Activated CD4-positive, alpha-beta T cell treated with anti-CD3 and anti-CD28 coated beads for 24 hours (primary cell): ENCODE measurements at regions not wholly inside any gene's neighbourhood (a gene's known extent, or its start where the extent isn't known, plus 50 kb on each side); places are given as distances from the start of the nearest gene placed in this dataset.

ENCODE experiments used
- DNase-seq, 2 donors: peaks; one replicate each; pipeline ENCODE4 v3.0.0-alpha.2; 2020; ENCODE audit warnings: low read depth in 2 of 2

- no peak for DNase-seq
Observed at GRCh38 chr5:93930098-93930497, 188.7 kb upstream of the POU5F2 start.

GRCh38 chr5:93929131-93929530, 187.7 kb upstream of the POU5F2 start:
- DNase-seq = no peak

GRCh38 chr5:93926831-93927620, 185.6 kb upstream of the POU5F2 start:
- no peak for DNase-seq

GRCh38 chr5:93925321-93925720, 183.9 kb upstream of the POU5F2 start:
- DNase-seq = no peak

GRCh38 chr5:93924628-93925027, 183.2 kb upstream of the POU5F2 start:
- DNase-seq = no peak

GRCh38 chr5:93922551-93922950, 181.2 kb upstream of the POU5F2 start:
- no peak for DNase-seq

GRCh38 chr5:93921001-93921400, 179.6 kb upstream of the POU5F2 start:
- no peak for DNase-seq

- DNase-seq = no peak
Observed at GRCh38 chr5:93916872-93917271, 175.5 kb upstream of the POU5F2 start.

- DNase-seq = no peak
Observed at GRCh38 chr5:93915142-93915553, 173.7 kb upstream of the POU5F2 start.

GRCh38 chr5:93911609-93912008, 170.2 kb upstream of the POU5F2 start:
- DNase-seq = no peak

GRCh38 chr5:93909356-93909755, 168.0 kb upstream of the POU5F2 start:
- no peak for DNase-seq

- no peak for DNase-seq
Observed at GRCh38 chr5:93904917-93905316, 163.5 kb upstream of the POU5F2 start.

- no peak for DNase-seq
Observed at GRCh38 chr5:93902288-93902687, 160.9 kb upstream of the POU5F2 start.

- DNase-seq = no peak
Observed at GRCh38 chr5:93899026-93899600, 157.7 kb upstream of the POU5F2 start.

GRCh38 chr5:93894601-93895354, 153.4 kb upstream of the POU5F2 start:
- DNase-seq = no peak

- no peak for DNase-seq
Observed at GRCh38 chr5:93893075-93893474, 151.7 kb upstream of the POU5F2 start.

- DNase-seq = no peak
Observed at GRCh38 chr5:93892481-93892880, 151.1 kb upstream of the POU5F2 start.

GRCh38 chr5:93891491-93892480, 150.4 kb upstream of the POU5F2 start:
- no peak for DNase-seq

- DNase-seq = no peak
Observed at GRCh38 chr5:93890657-93891056, 149.3 kb upstream of the POU5F2 start.

GRCh38 chr5:93887678-93888077, 146.3 kb upstream of the POU5F2 start:
- DNase-seq = no peak

GRCh38 chr5:93886917-93887361, 145.5 kb upstream of the POU5F2 start:
- DNase-seq = no peak
